RPMI7951 (cell line): ENCODE measurements at regions not wholly inside any gene's neighbourhood (a gene's known extent, or its start where the extent isn't known, plus 50 kb on each side); places are given as distances from the start of the nearest gene placed in this dataset.

Experiments used
- DNase-seq: peaks from one replicate; pipeline ENCODE4 v3.0.0-alpha.2; 2012; ENCODE audit warnings: low read depth

DNA sequence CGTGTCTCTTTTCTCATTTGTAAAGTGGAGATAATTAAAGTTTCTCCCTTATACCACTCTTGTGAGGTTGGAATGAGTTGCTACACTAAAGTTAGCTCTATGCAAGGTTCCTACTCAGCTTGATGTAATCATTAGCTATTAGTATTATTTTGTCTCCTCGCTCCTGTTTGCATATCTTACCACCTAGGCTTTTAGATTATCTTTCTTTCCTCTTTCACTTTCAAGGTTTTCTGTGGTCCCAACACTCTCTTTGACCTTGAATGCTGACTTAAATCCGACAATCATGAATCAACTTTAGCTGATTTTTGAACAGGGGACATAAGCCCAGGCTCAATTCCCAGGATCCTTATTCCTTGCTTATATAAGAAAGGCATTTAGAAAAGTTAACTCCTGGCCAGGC is 769.7 kb upstream of the GRM7 start:
- DNase-seq = no peak

DNA sequence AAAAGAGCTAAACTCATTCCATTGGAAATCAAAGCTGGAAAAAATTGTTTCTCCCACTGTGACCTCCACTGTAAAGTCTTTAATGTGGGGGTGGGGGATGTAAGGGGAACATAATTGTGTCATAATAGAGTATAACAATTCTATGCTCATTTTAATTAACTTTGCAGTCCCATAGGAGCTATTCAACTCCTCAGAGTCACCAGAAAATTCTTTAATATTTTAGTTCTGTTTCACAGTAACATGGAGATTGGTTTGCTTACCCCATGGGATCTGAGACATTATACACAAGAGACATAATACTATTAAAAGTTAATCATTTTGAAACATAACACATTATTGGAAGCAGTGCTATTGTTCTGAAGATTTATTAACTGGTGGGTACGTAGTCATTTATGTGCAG is 765.9 kb upstream of the GRM7 start:
- DNase-seq = no peak

DNA sequence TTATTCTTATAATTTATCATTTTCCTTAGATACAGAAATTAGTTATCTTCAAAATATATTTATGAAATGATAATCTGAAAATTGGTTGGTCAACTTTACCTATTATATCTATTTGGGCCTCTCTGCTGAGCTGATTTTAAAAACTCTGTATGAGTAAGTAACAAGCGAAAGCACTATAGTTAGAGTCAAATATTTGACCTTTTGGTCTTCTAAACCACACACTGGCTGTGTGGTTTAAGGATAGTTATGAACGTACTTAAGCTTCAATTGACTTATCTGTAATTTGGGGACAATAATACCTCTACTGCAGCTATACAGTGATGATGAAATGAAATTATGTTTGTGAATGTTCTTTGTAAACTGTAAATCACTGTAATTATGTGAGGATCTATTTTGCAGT is 763.9 kb upstream of the GRM7 start:
- no peak for DNase-seq

DNA sequence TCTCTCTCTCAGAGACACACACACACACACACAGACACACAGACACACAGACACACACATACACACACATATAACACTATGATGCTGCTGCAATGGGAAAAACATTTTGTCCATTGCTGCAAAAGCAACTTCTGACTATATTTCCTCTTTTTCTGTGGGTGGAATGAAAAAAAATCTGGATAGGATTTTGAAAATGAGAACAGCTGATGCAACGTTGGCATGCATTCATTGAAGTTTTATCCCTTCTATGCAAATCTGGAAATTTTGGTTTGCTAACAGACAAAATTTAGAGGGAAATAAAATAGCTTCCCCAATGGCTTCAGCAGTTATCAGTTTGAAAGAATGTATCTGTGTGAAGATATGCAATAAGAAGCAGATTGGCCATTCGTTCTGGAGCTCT is 763.4 kb upstream of the GRM7 start:
- DNase-seq = no peak

DNA sequence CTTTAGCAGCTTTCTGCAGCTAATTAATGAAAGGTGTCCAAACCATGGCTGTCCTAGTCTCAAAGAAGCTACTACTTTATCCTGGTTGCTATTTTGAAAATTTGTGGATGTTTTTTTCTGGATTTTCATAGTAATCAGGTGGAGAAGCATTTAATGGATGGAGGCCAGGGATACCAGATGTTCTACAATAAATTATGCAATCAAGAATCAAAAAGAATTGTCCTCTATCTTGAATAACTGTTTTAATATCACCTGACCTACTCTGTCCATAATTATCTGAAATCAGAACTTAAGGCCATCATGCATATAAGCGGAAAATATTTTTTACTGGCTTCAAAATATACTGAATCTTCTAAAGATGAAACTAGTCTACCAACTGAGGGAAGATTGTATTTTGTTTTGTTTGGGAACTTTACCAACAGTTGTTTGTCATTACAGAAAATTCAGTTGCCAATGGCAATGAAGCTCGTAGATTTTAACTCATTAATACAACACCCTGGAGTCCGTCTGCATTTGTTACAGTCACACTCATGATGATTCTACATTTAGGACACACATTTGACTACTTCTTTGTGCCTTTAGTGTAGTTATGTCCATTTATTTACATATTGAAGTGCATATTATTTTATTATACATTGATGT is 762.3 kb upstream of the GRM7 start:
- no peak for DNase-seq

DNA sequence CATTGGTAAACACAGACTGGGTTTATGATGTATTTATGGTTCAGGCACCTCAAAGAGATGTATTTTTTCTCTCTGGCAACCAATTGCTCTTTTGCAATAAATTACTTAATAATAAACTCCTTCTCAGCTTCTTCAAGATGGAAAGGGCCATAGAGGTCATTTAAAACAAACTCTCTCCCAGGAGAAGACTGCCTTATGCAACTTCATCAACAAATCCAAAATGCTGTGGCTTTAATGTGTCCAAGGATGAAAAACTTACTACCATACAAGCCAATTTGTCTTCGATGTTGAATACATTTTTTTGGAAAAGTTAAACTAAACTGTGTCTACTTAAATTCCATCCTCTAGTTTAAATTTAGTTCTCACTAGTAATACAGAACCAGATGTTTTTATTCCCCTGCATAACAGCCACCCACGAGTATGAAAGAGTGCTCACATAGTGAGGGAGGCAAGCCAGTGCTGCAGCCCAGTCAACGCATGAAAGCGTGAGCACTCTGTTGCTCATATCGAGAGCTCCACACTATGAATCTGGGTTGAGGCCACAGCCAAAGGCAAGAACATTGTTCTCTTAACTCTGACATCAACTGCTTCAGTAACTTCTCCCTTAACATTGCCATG is 761.3 kb upstream of the GRM7 start:
- no peak for DNase-seq

DNA sequence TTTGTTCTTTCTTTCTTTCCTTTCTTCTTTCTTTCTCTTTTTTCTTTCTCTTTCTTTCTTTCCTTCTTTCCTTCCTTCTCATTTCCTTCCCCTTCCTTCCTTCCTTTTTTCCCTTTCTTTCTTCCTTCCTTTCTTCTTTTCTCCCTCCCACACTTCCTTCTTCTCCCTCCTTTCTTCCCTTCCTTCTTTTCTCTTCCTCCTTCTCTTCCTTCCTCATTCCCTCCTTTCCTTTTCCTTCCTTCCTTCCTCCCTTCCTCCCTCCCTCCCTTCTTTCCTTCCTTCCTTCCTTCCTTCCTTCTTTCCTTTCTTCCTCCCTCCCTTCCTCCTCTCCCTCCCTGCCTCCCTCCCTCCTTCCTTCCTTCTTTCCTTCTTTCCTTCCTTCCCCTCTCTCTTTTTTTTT is 755.7 kb upstream of the GRM7 start:
- DNase-seq = no peak

DNA sequence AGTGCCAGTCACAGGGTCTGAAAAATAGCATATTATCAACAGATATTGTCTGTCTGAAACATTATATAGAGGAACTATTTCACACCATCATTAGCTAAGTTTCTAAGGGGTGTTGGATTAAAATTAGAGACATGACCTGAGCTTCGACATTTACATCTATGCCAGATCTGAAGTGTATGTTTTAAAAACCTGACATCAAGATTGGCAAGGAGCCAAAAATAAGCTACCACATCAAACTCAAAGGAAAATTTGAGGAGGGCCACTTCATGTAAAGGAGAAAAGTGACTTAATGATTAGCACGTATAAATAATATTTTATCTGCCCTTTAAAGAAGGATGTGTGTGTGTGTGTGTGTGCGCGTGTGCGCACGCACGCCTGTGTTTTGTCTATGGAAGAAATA is 752.0 kb upstream of the GRM7 start:
- DNase-seq = no peak

DNA sequence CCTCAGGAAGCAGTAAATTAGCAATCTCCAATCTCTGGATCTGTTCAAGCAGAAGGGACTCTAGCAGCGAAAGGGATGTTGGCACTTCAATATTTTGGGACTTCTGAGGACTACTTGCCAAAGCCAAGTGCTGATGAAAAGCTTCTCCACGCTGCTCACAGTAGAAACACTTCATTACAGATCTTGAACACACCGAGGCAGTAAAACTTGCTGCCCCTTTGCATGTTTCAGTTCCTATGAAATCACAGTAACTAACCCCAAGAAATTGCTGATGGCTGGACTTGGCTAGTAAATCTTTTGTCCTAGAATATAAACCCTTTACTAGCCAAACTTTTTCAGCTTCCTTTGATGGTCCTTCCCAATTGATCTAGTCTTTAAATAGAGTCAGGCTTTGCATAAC is 750.5 kb upstream of the GRM7 start:
- no peak for DNase-seq

DNA sequence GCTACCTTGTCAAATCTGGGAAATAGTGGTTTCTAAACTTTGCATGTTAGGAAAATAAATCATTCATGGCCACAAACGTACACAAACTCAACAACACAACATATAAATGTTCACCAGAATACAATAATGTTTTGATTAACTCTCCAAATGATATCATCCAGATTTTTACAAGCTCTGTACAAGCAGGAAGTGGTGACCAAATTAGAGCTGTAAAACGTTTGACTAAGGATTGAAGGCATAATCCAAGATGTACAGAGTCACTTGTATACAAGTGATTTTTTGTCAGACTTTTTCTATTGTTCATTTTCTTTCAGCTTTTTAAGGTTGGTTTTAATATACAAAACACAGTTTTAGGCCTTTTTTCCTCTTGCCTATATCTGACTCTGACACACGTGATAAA is 748.4 kb upstream of the GRM7 start:
- DNase-seq = no peak

DNA sequence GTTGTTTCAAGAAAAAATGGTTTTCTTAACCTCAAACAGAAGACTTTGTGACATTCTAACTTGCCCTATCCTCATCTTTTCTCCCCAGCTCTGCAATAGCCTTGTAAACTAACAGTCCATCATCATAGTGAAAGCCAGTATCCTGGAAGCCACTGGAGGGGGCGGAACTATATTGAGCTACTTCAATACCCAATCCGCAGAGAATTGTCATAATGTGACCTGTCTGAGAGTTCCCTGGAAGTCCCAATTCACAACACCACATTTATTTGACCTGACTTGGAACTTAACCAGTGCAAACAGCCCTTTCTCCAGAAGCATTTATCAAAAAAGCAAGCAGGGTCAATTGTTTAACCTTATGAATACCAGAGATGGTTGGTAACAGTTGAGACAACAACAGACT is 747.6 kb upstream of the GRM7 start:
- no peak for DNase-seq

DNA sequence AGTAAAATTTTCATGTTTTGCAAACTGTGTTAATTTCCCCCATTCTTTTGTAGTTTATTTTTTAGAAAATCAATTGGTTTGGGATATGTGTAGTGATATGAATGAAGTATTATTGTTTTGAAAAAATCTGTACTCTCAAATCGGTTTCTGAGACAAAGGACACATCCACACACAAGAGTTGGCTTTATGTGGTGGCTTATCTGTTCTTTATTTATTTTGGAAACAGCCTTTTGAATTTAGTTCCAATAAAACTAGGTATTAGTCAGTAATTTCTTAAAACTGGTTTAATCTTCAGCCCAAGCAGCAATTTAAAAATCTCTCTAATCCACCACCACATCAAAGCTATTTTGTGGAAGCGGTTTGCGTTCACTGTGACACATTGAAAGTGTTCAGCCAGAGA is 741.5 kb upstream of the GRM7 start:
- no peak for DNase-seq

DNA sequence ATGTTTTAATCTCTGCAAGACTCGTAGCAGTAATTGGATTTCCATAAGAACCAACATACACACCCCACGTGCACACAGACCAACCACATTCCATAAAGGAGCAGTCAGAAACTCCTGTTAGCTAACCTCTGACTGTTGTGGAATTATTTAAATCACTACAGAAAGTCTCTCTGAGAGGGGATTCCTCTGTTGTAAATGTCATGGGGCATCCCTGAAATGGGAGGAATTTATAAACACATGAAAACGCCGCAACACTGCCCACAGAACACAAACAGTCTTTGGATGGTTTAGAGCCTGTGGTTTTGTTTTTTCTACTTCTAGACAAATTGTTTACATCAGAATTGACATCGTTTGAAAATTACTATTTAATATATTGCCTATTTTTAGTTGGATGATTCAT is 740.1 kb upstream of the GRM7 start:
- no peak for DNase-seq

DNA sequence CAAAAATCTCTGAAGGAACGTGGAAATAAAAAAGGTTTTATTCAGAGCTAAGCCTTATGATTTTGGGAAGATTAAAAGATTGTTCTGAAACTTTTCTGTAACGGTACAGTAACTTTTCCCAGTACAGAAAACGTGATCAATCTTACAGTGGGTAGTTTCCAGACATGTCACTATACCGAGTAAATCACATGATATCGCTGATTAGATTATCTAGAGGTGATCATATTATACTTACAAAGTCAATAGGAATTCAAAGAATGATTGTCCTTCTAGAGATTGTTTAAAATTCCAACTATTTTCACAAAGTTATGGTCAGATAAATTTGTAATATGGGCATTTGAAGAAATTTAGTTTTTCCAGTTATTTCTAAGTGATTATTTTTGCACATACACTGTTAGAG is 736.0 kb upstream of the GRM7 start:
- DNase-seq = no peak

DNA sequence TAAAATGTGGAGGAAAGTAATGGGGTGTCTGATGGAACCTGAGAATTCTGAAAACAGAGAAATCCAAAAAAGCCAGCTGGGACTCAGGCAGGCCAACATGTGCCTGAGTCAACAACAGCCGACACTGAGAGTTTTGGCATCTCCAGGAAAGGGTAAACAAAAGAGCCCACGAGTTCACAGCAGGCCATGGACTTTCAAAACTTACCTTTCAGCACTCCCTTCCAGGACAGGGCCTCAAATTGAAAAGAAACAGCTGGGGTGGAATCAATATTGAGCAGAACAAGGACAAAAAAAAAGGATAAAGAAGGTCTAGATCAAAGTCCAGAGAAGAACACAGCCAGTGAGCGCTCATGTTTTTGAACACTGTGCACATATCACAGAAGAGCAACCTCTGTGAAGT is 735.4 kb upstream of the GRM7 start:
- DNase-seq = no peak

DNA sequence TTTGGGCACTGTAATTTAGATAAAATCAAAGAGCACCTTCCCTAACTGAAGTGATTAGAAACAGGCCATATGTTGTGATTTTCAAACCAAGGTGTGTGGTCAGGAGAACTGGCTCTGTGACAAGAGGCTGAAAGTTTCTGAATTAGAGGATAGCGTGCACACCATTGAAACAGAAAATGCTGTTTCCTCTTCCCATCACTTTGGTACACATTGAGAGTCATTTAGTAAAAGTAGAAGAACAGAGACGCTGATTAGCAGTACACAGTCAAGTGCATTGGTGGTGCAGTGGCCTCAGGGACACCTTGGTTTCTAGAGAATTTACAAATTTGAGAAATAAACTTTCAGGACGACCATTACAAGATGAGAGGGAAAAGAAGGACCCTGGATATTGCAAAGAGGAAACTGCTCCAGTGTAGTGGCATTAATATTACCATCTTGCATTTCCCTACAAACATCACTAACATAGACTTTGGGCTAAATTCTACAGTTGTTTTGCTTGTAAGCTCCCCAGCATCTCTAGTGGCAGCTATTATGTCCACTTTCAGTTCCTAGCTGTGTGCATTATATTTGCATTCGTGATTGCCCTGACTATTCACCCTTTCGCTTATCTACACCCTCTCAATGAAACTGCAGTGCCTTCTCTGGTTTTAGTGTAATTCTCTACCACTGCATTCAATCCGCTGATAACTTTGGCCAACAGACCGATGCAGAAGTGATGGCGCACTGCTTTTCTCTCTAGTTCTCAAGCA is 728.1 kb upstream of the GRM7 start:
- DNase-seq = no peak

DNA sequence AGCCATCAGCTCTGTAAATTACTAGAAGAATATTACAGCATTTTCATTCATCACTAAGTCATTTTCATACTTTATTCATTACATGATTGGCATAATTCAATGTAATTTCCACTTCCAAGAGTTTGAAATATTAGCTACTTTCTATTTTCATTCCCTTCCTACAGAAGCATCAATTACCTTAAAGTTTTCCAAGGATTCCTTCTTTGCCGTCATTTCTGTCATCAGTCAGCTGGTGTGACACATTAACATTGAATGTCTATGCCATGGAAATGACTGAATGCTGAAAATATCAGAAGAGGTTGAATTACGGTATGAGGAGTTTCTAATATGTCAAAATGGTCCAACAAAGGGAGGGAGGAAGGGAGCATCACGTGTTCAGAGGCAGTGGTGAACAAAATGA is 718.2 kb upstream of the GRM7 start:
- DNase-seq = no peak

DNA sequence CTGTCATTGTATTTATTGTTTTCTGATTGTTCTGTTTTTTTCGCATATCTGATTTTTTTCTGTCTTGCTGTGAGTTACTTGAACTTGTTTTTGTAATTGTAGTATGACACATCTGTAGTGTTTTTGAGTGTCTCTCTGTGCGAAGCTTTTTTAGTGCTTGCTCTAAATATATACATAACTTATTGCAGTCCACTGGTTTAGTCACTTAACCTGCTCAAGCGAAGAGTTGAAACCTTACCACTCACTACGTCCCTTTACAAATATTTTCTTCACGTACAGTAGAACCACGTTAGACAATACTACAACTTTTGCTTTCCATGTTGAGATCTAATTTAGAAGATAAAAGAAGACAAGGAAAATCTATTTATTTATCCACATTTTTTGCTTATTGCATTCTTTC is 713.0 kb upstream of the GRM7 start:
- DNase-seq = no peak

DNA sequence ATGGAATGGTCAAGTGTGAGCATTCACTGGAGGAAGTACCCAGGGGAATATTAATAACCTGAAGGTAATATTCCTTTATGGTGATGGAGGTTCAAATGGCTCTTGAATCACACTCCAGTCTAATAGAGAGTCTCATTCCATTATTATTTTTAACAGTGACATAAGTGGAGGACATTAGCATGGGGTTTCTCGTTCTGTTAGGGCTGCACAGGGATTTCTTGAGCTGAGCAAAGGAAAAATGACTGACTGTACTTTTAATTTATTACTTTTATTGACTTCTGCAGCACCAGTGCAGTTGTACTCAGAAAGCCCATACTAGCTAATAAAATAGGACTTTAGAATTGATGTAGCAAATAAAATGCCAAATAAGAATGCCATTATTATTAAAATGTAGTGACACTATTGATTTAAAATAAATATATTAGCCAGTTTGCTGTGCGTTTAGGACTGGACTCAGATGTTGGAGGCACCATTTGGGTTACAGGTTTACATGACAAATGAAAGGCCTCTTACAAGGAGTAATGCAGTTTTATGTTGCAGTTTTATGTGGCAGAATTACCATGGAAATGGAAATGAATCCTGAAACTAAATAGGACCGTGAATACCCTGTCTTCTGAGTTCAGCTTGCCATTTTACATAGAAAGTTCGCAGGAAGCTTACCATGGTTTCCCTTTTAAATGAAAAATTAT is 705.1 kb upstream of the GRM7 start:
- no peak for DNase-seq

DNA sequence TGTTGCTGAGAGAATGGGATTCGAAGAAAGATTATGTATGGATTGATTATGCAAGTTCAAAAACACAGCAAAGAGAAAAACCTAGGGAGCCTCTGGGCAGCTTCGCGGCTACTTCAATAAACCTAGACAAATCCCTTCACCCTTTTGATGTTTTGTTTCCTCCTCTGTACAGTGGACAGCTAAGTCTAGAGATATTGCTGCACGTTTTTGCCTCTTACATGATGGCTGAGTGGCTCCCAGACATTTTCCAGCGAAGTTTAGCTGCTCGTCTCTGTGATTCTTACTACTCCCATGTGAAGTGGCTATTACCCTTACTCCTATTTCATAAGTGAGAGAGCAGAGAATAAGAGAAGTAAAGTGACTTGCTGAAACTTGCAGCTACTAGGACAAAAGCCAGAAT is 695.0 kb upstream of the GRM7 start:
- DNase-seq = no peak

DNA sequence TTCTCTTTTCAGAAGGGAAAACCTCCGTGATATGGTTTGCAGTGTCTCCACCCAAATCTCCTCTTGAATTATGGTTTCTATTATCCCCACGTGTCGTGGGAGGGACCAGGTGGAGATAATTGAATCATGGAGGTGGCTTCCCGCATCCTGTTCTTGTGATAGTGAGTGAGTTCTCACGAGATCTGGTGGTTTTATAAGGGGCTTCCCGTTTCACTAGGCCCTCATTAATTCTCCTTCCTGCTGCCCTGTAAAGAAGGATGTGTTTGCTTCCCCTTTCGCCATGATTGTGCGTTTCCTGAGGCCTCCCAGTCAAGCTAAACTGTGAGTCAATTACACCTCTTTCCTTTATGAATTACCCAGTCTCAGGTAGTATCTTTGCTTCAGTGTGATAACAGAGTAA is 692.7 kb upstream of the GRM7 start:
- no peak for DNase-seq

DNA sequence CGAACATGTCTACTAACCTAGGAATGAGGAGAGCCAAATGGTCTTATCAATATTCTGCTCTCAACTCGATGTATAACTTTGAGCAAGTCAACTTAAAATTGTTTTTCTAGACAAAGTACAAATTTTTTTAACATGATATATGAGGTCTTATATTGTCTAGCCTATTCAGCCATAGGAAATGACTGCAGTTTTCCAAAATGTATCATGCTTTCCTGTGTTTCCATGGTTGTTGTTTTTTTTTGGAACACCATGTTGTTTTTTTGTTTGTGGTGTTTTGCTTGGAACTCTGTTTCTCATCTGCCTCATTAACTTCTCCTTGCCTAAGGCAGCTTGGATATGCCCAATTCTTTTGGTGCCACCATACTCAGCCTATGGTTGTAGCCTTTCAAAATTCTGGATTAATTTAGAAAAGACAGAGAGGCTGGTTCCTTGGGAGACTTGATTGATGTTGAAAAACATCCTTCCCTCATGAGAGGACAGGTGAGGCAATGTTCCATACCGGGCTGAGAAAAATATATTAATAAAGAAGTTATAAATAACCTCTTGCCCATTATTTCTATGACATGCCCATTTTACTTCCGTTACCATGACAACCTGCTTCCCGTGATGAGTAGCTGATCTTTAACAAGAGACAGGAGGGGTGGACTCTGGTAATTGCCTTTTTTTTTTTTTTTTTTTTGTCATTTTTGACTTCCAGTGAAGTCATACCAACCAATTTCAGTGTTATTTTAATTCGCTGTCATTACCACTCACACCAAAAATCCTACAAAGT is 687.9 kb upstream of the GRM7 start:
- DNase-seq = no peak
